Fibroblast of pulmonary artery (primary cell): ENCODE measurements at regions not wholly inside any gene's neighbourhood (a gene's known extent, or its start where the extent isn't known, plus 50 kb on each side); places are given as distances from the start of the nearest gene placed in this dataset.
A peak's percentile ranks its signal among the peaks of the same experiment; 100 is the strongest.

Experiments used
- DNase-seq: peaks from one replicate; pipeline ENCODE4 v3.0.0-alpha.2; 2010; ENCODE audit warnings: low read depth
- H3K4me3 ChIP-seq: replicated peaks from 2 replicates; pipeline ENCODE4 v1.5.1; 2011; ENCODE audit warnings: low read depth, mild to moderate bottlenecking, control low read depth, low read length, moderate library complexity
- CTCF ChIP-seq: IDR thresholded peaks from 2 replicates; pipeline ENCODE4 v1.5.1; 2011; ENCODE audit warnings: mild to moderate bottlenecking, control low read depth, low read length, inconsistent platforms; ENCODE audit errors: missing control alignments

DNA sequence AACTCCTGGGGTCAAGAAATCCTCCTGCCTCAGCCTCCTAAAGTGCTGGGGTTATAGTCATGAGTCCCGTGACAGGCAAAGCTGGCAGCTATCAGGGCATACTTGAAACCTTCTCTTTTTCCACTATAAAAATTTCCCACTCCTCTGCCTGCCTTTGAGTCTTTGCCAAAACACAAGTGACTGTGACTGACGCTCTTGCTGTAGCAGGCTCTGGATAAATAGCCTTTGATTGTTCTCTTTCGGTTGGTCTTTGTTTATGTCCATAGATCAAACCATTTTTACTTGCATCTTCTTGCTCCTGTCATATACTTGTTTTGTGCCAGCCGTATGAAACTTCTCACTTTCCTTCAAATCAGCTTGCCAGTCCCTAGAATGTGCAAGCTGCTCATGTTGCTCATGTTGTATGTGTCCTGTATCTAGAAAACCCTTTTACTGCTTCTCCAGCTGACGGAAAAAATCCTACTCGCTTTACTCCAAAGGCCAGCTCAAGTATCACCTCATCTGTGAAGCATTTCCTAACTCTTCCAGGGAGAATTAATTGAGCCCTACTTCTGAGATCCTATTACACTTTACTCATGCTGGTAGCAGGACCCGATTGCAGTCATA, 73.1 kb downstream of the RESF1 start:
- H3K4me3 ChIP-seq = no peak overlapping the region
- DNase-seq = no peak
- TF ChIP-seq CTCF = no peak

- TF ChIP-seq CTCF = no peak
- no peak for DNase-seq
Observed at GRCh38 chr12:32033406-32033805, 73.2 kb upstream of the BICD1 start.

DNA sequence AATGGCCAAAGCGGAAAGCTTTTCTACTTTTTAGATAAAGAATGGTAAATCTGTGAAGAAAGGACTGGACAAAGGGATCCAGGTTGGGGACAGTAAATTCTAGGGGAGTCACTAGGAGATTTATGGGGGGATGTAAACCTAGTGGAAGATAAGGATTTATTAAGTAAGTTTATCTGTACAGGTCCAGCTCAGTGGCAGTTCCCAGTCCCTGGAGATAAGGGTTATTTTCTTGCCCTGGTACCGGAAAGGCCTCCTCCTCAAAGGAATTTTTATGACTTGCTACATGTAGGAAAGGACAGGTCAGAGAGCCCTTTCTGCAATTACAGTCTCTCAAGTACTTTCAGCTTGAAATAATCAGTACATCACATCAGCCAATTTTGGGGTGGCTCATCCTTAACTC, 72.6 kb upstream of the BICD1 start:
- DNase-seq = no peak
- no peak overlapping the region for H3K4me3 ChIP-seq
- TF ChIP-seq CTCF = no peak

More at GRCh38 chr12:32033406-32033805, 73.2 kb upstream of the BICD1 start:
- H3K4me3 ChIP-seq = no peak overlapping the region

DNA sequence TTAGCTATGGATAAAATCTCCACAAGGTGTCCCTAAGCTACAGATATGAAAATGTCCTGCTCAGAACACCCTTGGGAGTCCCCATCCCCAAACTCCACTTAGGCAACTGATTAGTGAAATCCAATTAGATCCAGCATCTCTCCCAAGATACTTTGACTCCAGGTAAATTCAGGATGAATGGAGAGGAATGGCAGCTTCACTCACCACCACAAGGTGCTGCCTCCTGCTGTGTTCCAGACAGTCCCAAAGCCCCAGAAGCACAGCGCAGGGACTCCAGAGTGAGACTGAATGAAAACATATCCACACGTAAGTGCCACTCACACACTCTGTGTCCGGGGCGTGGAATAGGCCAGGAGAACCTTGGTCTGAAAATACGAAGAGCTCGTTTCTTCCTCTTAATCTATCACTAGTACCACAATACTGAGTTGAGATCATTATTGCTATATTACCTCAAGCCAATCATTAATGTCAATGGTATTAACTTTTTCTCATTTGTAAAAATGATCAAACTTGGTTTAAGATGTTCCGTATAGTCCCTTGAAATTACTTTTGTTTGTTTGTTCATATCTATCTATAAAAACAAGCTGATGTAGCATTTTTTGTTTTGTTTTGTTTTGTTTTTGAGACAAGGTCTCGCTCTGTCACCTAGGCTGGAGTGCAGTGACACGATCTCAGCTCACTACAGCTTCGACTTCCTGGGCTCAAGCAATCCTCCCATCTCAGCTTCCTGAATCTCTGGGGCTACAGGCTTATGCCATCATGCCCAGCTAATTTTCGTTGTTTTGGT, 70.0 kb upstream of the BICD1 start:
- DNase-seq = no peak
- H3K4me3 ChIP-seq = no peak overlapping the region
- TF ChIP-seq CTCF = no peak

- H3K4me3 ChIP-seq = no peak overlapping the region
- TF ChIP-seq CTCF = no peak
- peak; percentile 65 for DNase-seq
Observed at GRCh38 chr12:32039347-32039746, 67.3 kb upstream of the BICD1 start.

DNA sequence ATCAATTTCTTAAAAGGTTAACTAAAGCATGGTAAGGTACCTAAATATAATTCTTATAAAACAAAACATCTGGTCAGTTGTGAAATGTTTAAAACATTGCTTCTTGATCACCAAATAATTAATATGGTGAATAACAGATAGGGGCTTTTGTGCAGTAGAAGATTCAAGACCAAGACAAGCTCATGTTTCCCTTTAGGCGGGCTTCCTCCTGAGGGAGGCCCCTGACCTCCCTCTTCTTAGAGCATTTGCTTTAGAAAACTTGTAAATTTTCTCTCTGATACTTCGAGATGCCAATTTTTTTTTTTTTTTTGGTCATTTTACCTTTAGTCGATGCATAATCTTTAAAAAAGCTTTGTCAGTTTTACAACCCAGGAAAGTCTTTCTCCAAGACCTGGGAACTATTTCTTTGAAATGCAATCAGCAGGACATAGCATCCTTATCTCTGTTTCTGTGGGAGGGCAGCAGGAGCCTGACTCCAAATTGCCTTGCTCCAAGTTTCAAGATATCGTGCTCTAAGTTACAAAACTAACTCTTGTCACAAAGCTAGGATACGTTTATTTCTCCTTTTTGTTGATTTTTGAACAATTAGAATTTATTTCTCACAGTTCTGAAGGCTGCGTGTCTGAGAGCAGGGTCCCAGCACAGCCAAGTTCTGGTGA, 66.6 kb upstream of the BICD1 start:
- TF ChIP-seq CTCF = no peak
- peak; percentile 23 for DNase-seq
- no peak overlapping the region for H3K4me3 ChIP-seq
